Left lung (tissue), 4 donors: ENCODE measurements at regions not wholly inside any gene's neighbourhood (a gene's known extent, or its start where the extent isn't known, plus 50 kb on each side); places are given as distances from the start of the nearest gene placed in this dataset.

Source experiments
- ATAC-seq: fragments of 200-7000 bp; cut with Tn5 transposase; one replicate; pipeline ENCODE4 v1.9.1; 2020; ENCODE audit warnings: moderate library complexity
- DNase-seq, 4 donors: peaks; one replicate each; pipeline ENCODE4 v3.0.0-alpha.2; 2013 to 2020
- H3K27ac ChIP-seq, 2 donors: fragments of 200-600 bp; sonication (generic) in 1 of 2; one replicate each; pipeline versions ENCODE4 v1.5.0 to v1.8.0; 2020 to 2021
- H3K27me3 ChIP-seq, 2 donors: fragments of 200-600 bp; sonication (generic) in 1 of 2; one replicate each; pipeline versions ENCODE4 v1.5.0 to v1.8.0; 2020 to 2021
- H3K36me3 ChIP-seq, 2 donors: fragments of 200-600 bp; sonication (generic) in 1 of 2; one replicate each; pipeline versions ENCODE4 v1.5.0 to v1.8.0; 2020 to 2021
- H3K4me1 ChIP-seq, 2 donors: fragments of 200-600 bp; one replicate each; pipeline ENCODE4 v1.8.0; 2021
- H3K4me3 ChIP-seq, 2 donors: fragments of 200-600 bp; sonication (generic) in 1 of 2; one replicate each; pipeline versions ENCODE4 v1.5.0 to v1.8.0; 2020 to 2021; ENCODE audit warnings: mild to moderate bottlenecking in 1 of 2
- H3K9me3 ChIP-seq, 2 donors: fragments of 200-600 bp; sonication (generic) in 1 of 2; one replicate each; pipeline versions ENCODE4 v1.5.0 to v1.8.0; 2020 to 2021
- CTCF ChIP-seq, 2 donors: fragments of 200-600 bp; sonication (generic) in 1 of 2; IDR thresholded peaks; one replicate each; pipeline versions ENCODE4 v1.5.0 to v1.8.0; 2021; ENCODE audit warnings: antibody characterized with exemption in 2 of 2
- intact Hi-C, 2 donors: fragments of 100-400 bp; cut with DNase I; formaldehyde crosslinking; loops; one replicate each; pipeline versions ENCODE4 v1.11.2 to v1.14.2; 2022
- donor health status: DM: no; HTN: yes; CAD: no.
- donor health status: DM: no; HTN: no; CAD: no.

DNA sequence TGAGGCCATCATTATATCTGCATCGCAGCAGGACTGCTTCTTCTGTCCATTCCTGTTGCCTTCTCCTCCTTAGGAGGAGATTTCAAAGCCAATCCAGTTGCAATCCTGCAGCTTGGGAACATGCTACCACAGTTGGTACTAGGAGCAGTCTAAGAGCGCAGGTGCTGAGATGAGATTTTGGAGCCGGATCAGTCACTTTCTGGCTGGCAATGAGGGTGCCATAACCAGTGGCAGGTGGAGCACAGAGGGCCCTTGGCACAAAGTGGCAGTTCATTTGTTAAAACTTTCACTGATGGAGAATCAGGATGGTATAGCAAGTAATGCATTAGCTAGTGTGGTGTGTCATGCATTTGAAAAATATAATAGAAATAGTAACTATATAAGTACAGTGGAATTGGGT is 173.7 kb upstream of the ATP5MC3 start:
- DNase-seq (no peak), ATAC-seq (no peak)
- no peaks in the 10 kb centered on the region for H3K4me1 ChIP-seq
- no peaks in the 10 kb centered on the region for H3K9me3 ChIP-seq
- intact Hi-C loops = no loop called here
- no peak overlapping the region for H3K4me3 ChIP-seq
- H3K27ac ChIP-seq = no peak overlapping the region
- H3K36me3 ChIP-seq = no peaks in the 10 kb centered on the region
- peaks cover 0 to 12% of the 10 kb centered on the region in 2 donors for H3K27me3 ChIP-seq
- no peak for TF ChIP-seq CTCF (IDR thresholded peaks at IDR 0.05)

GRCh38 chr2:175353275-175353674 is 171.8 kb upstream of the ATP5MC3 start:
- TF ChIP-seq CTCF (IDR thresholded peaks at IDR 0.05) = no peak
- DNase-seq (no peak), ATAC-seq (no peak)
- Histone ChIP-seq H3K36me3 (no peaks in the 10 kb centered on the region), H3K9me3 (no peaks in the 10 kb centered on the region), H3K27me3 (no peaks in the 10 kb centered on the region), H3K27ac (no peak overlapping the region), H3K4me1 (no peaks in the 10 kb centered on the region), H3K4me3 (no peak overlapping the region)
- intact Hi-C loops = no loop called here

DNA sequence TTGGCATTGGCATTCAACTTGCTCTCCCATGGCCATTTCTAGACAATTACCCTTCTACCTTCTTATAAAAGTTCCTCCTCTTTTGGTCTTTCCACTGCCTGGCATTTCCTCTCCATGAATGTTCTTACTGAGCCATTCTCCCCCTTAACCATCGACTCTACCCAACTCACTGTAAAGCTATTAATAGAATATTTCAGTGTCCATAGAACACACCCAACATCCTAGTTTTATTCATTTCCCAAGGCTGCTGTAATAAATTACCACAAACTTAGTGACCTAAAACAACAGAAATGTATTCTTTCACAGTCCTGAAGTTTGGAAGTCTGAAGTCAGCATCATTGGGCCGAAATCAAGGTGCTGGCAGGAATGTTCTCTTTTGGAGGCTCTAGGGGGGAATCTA is 170.0 kb upstream of the ATP5MC3 start:
- no peaks in the 10 kb centered on the region for H3K36me3 ChIP-seq
- DNase-seq = no peak
- no peak for ATAC-seq

DNA sequence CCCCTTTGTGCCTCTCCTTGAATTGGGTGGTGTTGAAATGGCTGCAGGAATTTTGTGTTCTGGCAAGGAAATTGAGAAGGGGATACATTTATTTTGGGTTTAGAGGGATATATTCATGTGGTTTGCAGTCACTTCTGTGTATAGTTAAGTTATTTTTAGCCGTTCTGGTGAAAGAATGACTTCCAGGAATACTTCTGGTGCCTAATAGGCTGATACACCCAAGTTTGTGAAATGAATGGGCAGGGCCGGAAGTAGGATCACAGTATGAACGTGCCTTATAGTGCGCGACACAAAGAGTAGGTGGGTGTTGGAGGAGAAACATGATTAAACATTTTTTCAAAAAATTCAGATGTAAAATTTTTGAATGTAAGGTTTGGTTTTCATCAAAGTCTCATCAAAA is 168.6 kb upstream of the ATP5MC3 start:
- Histone ChIP-seq H3K4me1 (no peaks in the 10 kb centered on the region), H3K9me3 (no peaks in the 10 kb centered on the region), H3K27me3 (peaks cover 0 to 9% of the 10 kb centered on the region in 2 donors), H3K27ac (no peak overlapping the region), H3K36me3 (no peaks in the 10 kb centered on the region), H3K4me3 (no peak overlapping the region)
- ATAC-seq = no peak
- intact Hi-C loops = no loop called here
- DNase-seq = no peak
- no peak for TF ChIP-seq CTCF (IDR thresholded peaks at IDR 0.05)

More for the DNA sequence above, 170.0 kb upstream of the ATP5MC3 start:
- H3K4me3 ChIP-seq = no peak overlapping the region
- TF ChIP-seq CTCF (IDR thresholded peaks at IDR 0.05) = no peak
- H3K27ac ChIP-seq = no peak overlapping the region
- peaks cover 0 to 9% of the 10 kb centered on the region in 2 donors for H3K27me3 ChIP-seq
- no peaks in the 10 kb centered on the region for H3K4me1 ChIP-seq
- H3K9me3 ChIP-seq = no peaks in the 10 kb centered on the region
- intact Hi-C loops = no loop called here

DNA sequence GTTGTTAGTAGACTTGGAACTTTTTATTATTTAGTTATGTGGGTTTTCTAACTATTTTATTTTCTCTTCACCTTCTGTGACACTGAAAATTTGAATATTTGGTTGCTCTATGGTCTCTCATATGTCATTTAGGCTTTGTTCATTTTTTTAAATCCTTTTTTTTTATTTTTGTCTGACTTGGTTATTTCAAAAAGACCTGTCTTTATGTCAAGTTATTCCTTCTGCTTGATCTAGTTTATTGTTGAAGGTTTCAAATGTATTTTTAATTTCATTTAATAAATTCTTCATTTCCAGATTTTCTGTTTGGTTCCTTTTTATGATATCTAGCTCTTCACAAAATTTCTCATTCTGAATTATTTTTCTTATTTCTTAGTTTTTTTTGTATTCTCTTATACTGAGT is 160.6 kb upstream of the ATP5MC3 start:
- Histone ChIP-seq H3K4me1 (no peaks in the 10 kb centered on the region), H3K4me3 (no peak overlapping the region), H3K36me3 (no peaks in the 10 kb centered on the region), H3K27me3 (peaks cover 0 to 5% of the 10 kb centered on the region in 2 donors), H3K9me3 (peaks cover 0 to 31% of the 10 kb centered on the region in 2 donors), H3K27ac (no peak overlapping the region)
- intact Hi-C loops = no loop called here
- no peak for TF ChIP-seq CTCF (IDR thresholded peaks at IDR 0.05)
- ATAC-seq = no peak
- DNase-seq = no peak
